GM19452 (cell line): ENCODE measurements at regions not wholly inside any gene's neighbourhood (a gene's known extent, or its start where the extent isn't known, plus 50 kb on each side); places are given as distances from the start of the nearest gene placed in this dataset.
A peak's percentile ranks its signal among the peaks of the same experiment; 100 is the strongest.

Experiments used
- ATAC-seq: cut with Tn5 transposase; IDR thresholded peaks from one replicate; pipeline ENCODE4 v1.9.1; 2021; ENCODE audit not compliant: unreplicated experiment

GRCh38 chr5:98576275-98576674, 197.2 kb upstream of the RGMB start:
- no peak for ATAC-seq

DNA sequence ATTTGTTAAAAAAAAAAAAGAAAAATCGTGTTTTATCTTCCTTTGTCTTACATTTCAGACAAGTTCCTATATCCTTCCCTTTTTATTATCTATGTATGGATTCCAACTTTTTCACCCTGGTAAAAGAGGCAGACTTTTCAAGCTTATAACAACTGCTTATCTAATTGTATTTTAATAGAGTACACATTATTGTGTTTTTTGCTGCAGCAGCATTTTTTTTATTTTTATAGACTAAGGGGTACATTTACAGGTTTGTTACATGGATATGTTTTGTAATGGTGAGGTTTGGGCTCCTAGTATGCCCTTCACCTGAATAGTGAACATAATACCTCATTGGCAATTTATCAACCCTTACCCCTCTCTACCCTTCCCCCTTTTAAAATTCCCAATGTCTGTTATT, 195.0 kb upstream of the RGMB start:
- no peak for ATAC-seq

DNA sequence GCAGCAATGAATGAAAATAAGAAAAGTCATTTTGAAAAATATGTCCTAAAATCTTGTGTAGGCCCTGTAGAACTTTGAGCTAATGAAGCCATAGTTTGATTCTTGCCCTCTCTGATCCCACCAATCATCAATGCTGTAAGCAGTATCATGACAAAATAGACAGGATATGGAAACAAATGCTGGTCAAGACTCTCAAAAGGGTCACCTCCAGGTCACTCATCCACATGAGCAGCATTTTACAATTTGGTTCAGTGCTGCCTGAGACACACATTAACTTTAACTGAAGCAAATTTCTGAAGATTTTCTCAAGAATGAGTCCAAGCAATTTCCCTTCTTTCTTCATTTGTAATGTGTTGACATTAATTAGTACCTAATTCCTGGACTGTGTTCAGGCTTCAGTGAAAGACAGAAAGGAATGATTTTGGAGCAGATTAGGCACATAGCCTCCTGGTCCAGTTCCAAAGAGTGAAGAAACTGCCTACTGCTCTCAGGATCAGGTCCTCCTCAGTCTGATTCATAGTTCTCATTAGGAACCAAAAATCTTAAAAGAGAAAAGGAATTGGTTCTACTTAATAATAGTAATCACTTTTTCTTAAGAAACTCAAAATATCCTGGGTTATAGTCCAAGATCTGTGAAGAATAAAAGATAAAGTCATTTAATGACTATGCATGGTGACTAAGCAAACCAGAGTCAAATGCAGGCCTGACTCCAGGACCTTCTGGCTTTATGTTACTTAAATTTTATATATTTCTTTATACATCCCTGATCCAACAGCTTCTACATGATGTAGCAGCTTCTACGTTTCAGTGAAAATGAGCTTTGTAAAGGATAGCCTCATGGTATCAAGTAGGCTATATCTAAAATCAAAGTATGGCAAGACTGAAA, 192.1 kb upstream of the RGMB start:
- no peak for ATAC-seq

DNA sequence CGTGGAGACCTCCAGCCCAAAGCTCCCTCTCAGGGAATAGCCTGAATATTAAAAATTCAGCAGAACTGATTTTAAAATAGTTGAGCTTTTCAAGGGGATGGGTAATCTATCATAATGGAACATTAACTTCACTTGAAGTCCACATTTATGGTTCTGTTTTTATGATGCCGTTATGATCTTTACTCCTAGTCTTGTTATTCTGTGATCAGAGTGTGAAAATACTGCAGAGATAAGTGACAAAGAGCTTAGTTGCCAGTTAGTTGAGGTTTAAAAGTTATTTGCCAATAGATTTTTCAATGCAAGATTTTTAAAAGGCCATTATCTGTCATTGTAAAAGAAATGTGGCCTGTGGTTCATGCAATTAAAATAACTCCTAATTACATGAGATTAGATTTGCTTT, 189.9 kb upstream of the RGMB start:
- ATAC-seq, result no peak

GRCh38 chr5:98585661-98586310, 187.7 kb upstream of the RGMB start:
- no peak for ATAC-seq

DNA sequence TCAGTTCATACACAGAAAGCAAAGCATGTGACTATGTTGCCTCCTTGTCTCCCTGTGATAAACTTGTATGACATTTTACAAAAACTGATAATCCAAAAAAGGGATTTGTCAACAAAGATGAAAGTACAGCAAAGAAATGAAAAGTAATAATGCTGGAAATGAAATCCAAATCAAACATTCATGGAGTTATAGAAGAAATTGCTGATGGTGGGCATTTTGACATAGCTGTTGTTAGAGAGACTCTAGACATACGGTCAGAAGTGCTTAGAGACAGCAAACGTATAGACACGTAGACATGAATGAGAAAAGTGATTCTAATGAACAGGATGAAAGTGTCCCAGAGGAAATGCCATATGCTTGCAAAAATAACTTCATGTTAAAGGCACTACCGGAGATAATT, 186.9 kb upstream of the RGMB start:
- no peak for ATAC-seq

- no peak for ATAC-seq
Observed at GRCh38 chr5:98587166-98587565, 186.3 kb upstream of the RGMB start.

DNA sequence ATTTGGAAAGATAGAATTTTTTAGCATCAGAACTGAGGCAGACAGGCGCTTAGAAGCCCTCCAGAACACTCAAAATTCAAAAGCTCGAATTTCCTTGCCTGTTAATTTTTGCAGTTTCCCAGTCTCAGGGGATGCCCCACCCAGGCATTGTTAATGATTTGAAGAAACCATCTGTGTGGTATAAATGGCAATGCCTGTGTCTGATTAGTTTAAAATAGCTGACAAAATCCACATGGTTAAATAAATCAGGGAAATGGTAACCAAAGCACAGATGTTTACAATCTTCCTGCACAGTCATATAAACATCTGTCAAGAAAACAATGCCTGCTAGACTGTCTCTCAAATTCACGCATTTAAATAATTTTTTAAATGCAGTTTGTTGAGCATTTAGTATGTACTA, 185.2 kb upstream of the RGMB start:
- no peak for ATAC-seq

- ATAC-seq, result no peak
Observed at GRCh38 chr5:98593418-98593817, 180.0 kb upstream of the RGMB start.

DNA sequence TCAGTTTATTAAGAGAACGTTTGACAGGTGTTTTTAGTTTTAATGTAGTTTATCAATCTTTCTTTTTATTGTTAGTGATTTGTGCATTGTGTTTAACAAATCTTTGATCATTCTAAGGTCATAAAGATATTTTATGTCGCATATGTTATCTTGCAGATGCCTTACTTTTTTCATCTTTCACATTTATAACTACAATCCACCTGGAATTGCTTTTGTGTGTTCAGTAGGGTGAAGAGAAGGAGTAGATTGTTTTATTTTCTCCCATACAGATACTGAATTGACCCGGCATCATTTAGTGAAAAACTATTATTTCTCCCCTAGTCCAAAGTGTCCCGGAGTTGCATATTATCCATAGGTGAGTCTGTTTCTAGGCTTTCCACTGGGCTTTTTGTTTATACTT, 179.4 kb upstream of the RGMB start:
- ATAC-seq, result no peak

- no peak for ATAC-seq
Observed at GRCh38 chr5:98599016-98599415, 174.4 kb upstream of the RGMB start.

DNA sequence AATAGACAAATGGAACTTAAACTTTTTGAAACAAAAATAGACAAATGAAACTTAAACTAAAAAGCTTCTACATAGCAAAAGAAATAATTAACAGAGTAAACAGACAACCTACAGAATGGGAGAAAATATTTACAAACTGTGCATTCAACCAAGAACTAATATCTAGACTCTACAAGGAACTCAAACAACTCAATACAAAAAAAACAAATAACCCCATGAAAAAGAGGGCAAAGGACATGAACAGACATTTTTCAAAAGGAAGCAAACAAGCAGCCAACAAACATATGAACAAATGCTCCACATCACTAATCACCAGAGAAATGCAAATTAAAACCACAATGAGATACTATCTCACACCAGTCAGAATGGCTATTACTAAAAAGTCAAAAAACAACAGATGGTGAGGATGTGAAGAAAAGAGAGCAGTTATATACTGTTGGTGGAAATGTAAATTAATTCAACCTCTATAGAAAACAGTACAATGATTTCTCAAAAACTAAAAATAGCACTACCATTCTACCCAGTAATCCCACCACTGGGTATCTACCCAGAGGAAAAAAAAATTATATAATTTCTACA, 170.8 kb upstream of the RGMB start:
- ATAC-seq, result peak; percentile 71

DNA sequence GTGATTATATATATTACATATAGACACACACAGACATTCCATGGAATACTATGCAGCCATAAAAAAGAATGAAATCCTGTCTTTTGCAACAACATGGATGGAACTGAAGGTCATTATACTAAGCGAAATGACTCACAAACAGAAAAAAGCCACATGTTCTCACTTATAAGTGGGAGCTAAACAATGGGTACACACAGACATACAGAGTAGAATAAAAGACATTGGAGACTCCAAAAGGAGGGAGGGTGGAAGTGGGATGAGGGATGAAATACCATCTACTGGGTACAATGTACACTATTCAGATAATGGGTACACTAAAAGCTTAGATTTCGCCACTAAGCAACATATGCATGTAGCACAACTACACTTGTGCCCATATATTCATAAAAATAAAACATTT, 170.0 kb upstream of the RGMB start:
- ATAC-seq, result no peak

GRCh38 chr5:98604301-98604700, 169.2 kb upstream of the RGMB start:
- no peak for ATAC-seq

DNA sequence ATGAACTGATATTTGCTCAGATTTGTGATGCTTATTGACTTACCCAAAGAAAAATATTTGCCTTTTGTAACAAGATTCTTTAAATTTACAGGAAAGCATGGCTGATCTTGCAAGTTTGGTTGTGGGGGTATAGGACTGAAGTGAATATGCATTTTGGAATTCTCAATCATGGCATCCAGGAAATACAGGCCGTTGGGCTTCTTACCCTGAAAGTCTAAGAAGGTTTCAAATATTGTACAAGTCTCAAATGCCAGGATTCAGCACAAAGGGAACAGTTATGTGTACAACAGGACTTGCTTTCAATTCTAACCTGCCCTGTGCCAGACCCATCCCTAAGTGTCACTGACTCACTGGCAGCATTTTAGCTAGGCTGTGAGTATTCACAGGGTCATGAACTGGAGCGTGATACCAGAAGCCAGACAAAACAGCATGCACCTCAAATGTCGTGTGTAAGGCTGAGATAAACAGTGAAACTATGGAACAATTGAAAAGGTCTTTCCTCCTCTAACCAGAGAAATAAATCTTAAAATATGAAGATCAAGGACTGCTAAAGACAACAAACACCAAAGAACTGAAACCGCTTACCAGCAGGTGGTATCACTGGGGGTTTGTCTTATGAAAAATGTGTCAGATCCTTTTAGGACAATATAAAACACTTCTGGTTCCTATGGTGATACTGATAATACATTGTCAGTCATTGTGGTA, 168.6 kb upstream of the RGMB start:
- no peak for ATAC-seq

DNA sequence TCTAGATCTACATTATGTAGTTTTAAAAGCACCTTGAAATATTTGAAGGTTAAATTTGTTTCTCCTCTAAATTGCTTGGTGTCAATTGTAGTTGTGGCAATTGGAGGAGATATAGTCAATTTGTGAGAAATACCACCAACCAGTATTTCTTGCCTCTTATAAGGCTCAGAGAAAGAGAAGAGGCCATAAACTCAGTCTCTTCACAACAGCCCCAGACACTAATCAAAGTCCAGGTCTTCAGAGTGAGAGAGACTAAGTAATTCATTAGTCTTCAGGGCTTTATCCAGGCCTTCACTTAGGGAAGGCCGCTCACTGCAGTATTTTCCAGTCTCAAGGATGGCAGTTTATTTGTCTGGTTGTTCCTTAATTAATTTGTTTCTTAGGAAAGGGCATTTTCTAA, 168.0 kb upstream of the RGMB start:
- ATAC-seq, result no peak

GRCh38 chr5:98606961-98607360, 166.5 kb upstream of the RGMB start:
- ATAC-seq, result no peak

GRCh38 chr5:98608052-98608451, 165.4 kb upstream of the RGMB start:
- ATAC-seq, result no peak

DNA sequence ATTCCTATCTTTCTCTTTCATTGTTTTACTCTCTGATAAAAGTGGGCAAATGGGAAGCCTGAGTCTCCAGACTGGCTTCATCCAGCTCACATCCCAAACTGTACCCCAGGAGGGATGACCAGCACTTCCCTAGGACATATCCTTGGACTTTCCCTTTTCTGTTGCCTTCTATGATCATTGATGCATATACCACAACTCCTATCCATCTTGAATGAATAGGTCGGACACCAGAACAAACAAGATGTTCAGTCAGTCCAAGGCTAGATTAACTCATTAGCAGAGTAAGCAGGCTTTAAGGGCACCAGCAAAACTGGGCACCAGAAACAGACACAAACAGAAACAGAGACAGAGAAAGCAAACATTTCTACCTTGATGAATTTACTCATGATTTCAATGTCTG, 159.1 kb upstream of the RGMB start:
- no peak for ATAC-seq

- no peak for ATAC-seq
Observed at GRCh38 chr5:98621821-98622220, 151.6 kb upstream of the RGMB start.

GRCh38 chr5:98624145-98624880, 149.2 kb upstream of the RGMB start:
- ATAC-seq, result no peak
